Mesothelial cell of epicardium (in vitro differentiated cells): ENCODE measurements at regions not wholly inside any gene's neighbourhood (a gene's known extent, or its start where the extent isn't known, plus 50 kb on each side); places are given as distances from the start of the nearest gene placed in this dataset.

Source experiments
- DNase-seq, 2 experiments: peaks; one replicate each; pipeline ENCODE4 v3.0.0; 2021; ENCODE audit warnings: low spot score in 2 of 2; ENCODE audit not compliant: unreplicated experiment in 2 of 2
- H3K27ac Mint-ChIP-seq: 2 replicates; pipeline ENCODE4 v1.8.0; 2021; ENCODE audit warnings: mixed read lengths
- H3K27me3 Mint-ChIP-seq: 2 replicates; pipeline ENCODE4 v1.8.0; 2021; ENCODE audit warnings: low read depth, mixed read lengths
- H3K36me3 Mint-ChIP-seq: 2 replicates; pipeline ENCODE4 v1.8.0; 2021; ENCODE audit warnings: mixed read lengths
- H3K4me1 Mint-ChIP-seq: 2 replicates; pipeline ENCODE4 v1.8.0; 2021; ENCODE audit warnings: mixed read lengths
- H3K4me3 Mint-ChIP-seq: 2 replicates; pipeline ENCODE4 v1.8.0; 2021; ENCODE audit warnings: mild to moderate bottlenecking, moderate library complexity, mixed read lengths
- H3K9me3 Mint-ChIP-seq: 2 replicates; pipeline ENCODE4 v1.8.0; 2021; ENCODE audit warnings: mixed read lengths
- TF ChIP-seq, protein P1 (sequence below): fragments of 200-600 bp; sonication (generic); IDR thresholded peaks from one replicate; pipeline ENCODE4 v1.5.0; 2021; ENCODE audit warnings: antibody characterized with exemption; ENCODE audit not compliant: unreplicated experiment

DNA sequence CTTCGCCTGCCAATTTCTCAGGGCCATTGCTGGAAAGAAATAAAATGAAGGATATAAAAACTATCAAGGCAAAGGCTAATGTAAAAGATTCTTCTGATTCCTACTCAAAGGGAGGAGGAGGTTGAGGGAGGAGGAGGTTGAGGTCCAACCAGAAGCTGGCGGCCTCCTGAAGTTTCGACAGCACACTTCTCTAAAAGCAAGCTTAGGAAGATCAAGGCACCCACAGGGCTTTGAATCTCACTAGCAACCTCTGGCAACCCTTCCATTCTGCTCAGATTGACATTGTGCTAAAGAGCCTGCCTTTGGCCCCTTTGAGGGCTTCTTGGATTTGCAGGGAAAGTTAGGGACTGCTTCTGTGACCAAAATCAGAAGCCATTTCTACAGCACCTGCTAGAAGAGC lies 81.5 kb upstream of the TNRC6C start:
- Mint-ChIP-seq H3K27me3 (peaks cover 7% of the 10 kb centered on the region), H3K4me3 (no peak overlapping the region), H3K9me3 (peaks cover 11% of the 10 kb centered on the region), H3K27ac (no peak overlapping the region), H3K36me3 (peaks cover 4% of the 10 kb centered on the region), H3K4me1 (peaks cover 9% of the 10 kb centered on the region)
- DNase-seq, result no peak
- TF ChIP-seq, protein P1, sequence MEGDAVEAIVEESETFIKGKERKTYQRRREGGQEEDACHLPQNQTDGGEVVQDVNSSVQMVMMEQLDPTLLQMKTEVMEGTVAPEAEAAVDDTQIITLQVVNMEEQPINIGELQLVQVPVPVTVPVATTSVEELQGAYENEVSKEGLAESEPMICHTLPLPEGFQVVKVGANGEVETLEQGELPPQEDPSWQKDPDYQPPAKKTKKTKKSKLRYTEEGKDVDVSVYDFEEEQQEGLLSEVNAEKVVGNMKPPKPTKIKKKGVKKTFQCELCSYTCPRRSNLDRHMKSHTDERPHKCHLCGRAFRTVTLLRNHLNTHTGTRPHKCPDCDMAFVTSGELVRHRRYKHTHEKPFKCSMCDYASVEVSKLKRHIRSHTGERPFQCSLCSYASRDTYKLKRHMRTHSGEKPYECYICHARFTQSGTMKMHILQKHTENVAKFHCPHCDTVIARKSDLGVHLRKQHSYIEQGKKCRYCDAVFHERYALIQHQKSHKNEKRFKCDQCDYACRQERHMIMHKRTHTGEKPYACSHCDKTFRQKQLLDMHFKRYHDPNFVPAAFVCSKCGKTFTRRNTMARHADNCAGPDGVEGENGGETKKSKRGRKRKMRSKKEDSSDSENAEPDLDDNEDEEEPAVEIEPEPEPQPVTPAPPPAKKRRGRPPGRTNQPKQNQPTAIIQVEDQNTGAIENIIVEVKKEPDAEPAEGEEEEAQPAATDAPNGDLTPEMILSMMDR, result no peak

DNA sequence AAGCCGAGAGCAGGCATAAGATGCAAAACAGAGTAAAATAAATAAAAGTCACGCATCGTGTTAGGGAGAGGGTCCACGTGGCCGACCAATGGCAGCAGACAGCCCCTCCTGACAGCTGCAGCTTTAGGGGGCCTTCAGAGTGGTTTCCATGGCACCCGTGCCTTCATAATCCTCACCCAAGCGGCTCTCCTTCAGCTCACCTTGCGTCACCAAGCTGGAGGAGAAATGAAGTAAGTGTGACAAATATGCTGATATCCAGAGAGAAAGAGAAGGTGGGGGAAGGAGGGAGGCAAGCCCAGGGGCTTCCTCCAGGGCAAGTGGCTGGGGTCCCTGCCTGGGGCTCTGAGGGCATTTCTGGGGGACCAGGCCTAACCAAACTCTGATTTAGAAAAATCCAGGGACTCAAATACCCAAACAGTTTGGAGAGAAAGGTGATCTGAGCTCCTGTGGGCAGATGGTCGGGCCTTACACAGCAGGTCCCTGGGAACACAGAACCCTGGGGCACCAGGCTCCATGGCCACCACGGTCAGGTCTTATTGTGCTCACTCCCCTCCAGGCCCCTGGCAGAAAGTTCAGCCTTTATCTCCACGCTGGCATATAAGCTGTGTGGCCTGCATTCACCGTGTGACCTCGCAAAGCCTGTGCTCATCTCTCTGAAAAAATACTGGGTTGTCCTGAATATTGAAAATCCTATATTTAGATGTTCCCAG lies 80.7 kb upstream of the TNRC6C start:
- Mint-ChIP-seq H3K4me1 (peaks cover 16% of the 10 kb centered on the region), H3K9me3 (peaks cover 11% of the 10 kb centered on the region), H3K4me3 (no peak overlapping the region), H3K36me3 (peaks cover 4% of the 10 kb centered on the region), H3K27ac (no peak overlapping the region), H3K27me3 (peaks cover 7% of the 10 kb centered on the region)
- TF ChIP-seq, protein P1, result no peak
- DNase-seq, result no peak

DNA sequence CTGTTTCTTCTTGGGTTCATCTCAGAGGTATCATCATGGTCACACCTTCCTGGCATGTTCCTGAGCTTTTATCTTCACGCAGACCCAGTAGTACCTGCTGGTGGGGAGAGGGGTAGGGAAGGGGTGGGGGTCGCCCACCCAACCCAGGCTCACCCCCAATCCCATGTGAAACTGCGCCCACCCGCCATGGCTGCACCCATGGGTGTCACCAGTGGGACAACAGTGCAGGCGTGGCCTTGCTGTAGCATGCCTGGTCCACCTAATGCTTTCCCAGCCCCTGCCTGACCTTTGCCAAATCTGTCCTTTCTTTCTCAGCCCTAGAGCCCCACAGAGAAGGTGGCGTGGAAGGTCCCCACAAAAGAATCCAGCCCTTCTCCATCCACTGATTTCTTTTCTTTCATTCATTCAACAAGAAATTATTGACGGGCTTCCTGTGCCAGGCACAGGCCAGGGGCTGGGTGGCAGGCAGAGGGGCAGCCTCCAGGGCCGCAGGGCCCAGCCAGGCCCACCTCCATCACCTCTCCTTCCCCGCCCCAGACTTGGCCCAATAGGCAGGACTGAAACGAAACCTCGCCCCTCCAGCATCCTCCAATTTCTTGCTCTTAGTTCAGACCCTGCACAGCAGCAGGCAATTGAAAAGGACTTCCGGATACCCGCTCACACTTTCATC lies 79.1 kb upstream of the TNRC6C start:
- H3K27me3 Mint-ChIP-seq, result peaks cover 15% of the 10 kb centered on the region
- H3K9me3 Mint-ChIP-seq, result peaks cover 11% of the 10 kb centered on the region
- no peak overlapping the region for H3K27ac Mint-ChIP-seq
- H3K4me1 Mint-ChIP-seq, result peaks cover 19% of the 10 kb centered on the region
- peaks cover 4% of the 10 kb centered on the region for H3K36me3 Mint-ChIP-seq
- H3K4me3 Mint-ChIP-seq, result no peak overlapping the region
- DNase-seq, result no peak
- TF ChIP-seq, protein P1, result no peak

DNA sequence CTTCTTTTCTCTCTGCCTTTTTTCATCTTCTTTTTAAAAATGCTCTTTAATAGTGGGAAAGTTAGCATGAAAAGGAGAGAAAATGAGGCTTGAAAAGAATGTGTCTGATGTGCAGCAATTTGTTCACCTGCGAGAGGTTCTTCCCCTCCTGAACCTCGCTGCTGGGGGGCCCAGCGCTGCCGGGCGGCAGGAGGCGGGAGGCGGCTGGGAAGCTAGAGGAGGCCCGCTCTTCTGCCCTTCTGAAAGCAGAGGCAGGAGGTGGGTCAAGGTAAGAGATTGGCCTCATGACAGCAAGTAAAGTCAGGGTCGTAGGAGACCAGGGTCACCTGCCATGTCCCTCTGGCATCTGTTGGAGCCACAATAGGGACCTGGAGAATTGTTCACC lies 78.6 kb upstream of the TNRC6C start:
- DNase-seq, result no peak
- Mint-ChIP-seq H3K9me3 (peaks cover 11% of the 10 kb centered on the region), H3K4me1 (peaks cover 19% of the 10 kb centered on the region), H3K27ac (no peak overlapping the region), H3K36me3 (peaks cover 4% of the 10 kb centered on the region), H3K4me3 (no peak overlapping the region), H3K27me3 (peaks cover 19% of the 10 kb centered on the region)
- TF ChIP-seq, protein P1, result no peak

DNA sequence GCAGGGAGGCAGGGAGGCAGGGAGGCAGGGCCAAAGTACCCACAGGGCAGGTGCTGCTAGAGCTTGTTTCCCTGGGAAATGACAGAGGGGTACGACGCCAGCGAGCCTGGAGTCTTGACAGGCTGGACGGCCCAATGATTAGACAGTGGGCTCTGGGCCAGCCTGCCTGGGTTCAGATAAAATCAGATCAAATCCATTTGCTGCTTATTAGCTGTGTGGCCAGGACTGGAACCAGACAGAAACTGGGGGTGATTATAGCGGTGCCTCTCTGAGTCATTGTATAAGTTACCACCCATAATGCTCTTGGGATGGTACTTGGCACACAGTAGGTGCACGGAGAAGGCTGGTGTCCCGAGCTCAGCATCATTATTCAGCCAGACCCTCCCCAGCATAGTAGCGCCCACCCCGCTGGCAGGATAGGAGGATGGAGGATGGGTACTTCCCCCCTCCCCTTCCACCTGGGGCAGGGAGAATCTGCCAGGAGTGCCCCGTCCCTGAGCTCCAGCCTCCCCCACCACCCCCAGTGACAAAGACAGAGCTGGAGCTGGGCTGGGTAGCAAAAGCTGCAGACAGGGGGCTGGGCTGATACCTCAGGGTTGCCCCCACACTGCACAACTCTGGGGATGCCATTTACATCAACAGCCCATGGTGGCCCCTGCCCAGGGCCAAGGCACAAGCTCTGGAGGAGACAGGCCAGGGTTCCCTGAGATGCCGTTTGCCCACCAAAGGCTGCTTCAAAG lies 77.6 kb upstream of the TNRC6C start:
- peaks cover 20% of the 10 kb centered on the region for H3K27me3 Mint-ChIP-seq
- TF ChIP-seq, protein P1, result no peak
- DNase-seq, result no peak
- H3K36me3 Mint-ChIP-seq, result no peaks in the 10 kb centered on the region
- H3K4me1 Mint-ChIP-seq, result peaks cover 14% of the 10 kb centered on the region
- no peak overlapping the region for H3K4me3 Mint-ChIP-seq
- no peak overlapping the region for H3K27ac Mint-ChIP-seq
- peaks cover 4% of the 10 kb centered on the region for H3K9me3 Mint-ChIP-seq
